ENCODE measurements at regions not wholly inside any gene's neighbourhood (a gene's known extent, or its start where the extent isn't known, plus 50 kb on each side); places are given as distances from the start of the nearest gene placed in this dataset.

DNA sequence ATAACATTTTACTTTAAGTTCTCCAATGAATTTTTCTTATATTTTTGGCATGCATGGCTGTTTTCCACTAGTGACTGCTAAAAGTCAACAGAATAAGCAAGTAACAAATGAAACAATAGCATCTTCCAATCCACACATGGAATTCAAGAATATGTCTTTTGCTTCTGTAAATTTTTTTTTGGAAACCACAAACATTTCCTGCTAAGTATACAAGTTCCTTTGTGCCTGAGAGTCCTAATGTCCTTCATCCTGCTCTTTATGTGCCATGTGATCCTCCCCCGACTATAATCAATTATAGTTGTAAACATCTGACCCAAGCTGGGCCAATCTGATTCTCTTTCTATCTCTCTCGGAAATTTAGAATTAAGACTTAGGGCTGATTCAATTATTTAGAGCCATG lies 61.2 kb downstream of the PPP1R3C start:
- H3K4me1 ChIP-seq (ENCODE audit: insufficient read depth, low read length): no peaks in the 10 kb centered on the region
- H2AFZ ChIP-seq (ENCODE audit: low read length): peak overlapping the region; percentile 23
- no peak overlapping the region for H3K4me2 ChIP-seq (ENCODE audit: insufficient read depth, low read length)
- no peaks in the 10 kb centered on the region for H3K36me3 ChIP-seq (ENCODE audit: insufficient read depth, low read length)
- no peak overlapping the region for H3K4me3 ChIP-seq (ENCODE audit: insufficient read depth, low read length)
- H3K27ac ChIP-seq (ENCODE audit: low read depth, low read length): no peak overlapping the region
- no peak for TF ChIP-seq CTCF (IDR thresholded peaks at IDR 0.05; ENCODE audit: extremely low read depth, low read depth, low read length)
- H4K20me1 ChIP-seq (ENCODE audit: insufficient read depth, low read length): no peaks in the 10 kb centered on the region
- H3K27me3 ChIP-seq (ENCODE audit: insufficient read depth, low read length): no peaks in the 10 kb centered on the region
- no peaks in the 10 kb centered on the region for H3K79me2 ChIP-seq (ENCODE audit: insufficient read depth, low read length)
- no peaks in the 10 kb centered on the region for H3K9me3 ChIP-seq (ENCODE audit: low read depth, low read length)
- DNase-seq (ENCODE audit: insufficient read length, low spot score, missing footprints): no peak

DNA sequence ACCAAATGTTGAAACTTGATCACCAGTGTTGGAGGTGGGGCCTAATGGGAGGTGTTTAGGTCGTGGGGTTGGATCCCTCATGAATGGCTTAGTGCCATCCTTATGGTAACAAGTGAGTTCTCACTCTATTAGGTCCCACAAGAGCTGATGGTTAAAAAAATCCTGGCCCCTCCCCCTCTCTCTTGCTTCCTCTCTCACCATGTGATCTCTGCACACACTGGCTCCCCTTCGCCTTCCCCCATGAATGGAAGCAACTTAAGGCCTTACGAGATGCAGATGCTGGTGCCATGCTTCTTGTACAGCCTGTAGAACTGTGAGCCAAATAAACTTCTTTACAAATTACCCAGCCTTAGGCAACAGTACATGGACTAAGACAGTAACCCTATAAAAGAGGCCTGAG lies 62.7 kb downstream of the PPP1R3C start:
- Histone ChIP-seq H2AFZ (ENCODE audit: low read length) (no peak overlapping the region), H3K4me3 (ENCODE audit: insufficient read depth, low read length) (no peak overlapping the region), H3K9me3 (ENCODE audit: low read depth, low read length) (no peaks in the 10 kb centered on the region), H3K79me2 (ENCODE audit: insufficient read depth, low read length) (no peaks in the 10 kb centered on the region), H3K27me3 (ENCODE audit: insufficient read depth, low read length) (no peaks in the 10 kb centered on the region), H3K4me2 (ENCODE audit: insufficient read depth, low read length) (no peak overlapping the region), H4K20me1 (ENCODE audit: insufficient read depth, low read length) (no peaks in the 10 kb centered on the region), H3K27ac (ENCODE audit: low read depth, low read length) (no peak overlapping the region), H3K36me3 (ENCODE audit: insufficient read depth, low read length) (no peaks in the 10 kb centered on the region), H3K4me1 (ENCODE audit: insufficient read depth, low read length) (no peaks in the 10 kb centered on the region)
- TF ChIP-seq CTCF (IDR thresholded peaks at IDR 0.05; ENCODE audit: extremely low read depth, low read depth, low read length): no peak
- DNase-seq (ENCODE audit: insufficient read length, low spot score, missing footprints): no peak

DNA sequence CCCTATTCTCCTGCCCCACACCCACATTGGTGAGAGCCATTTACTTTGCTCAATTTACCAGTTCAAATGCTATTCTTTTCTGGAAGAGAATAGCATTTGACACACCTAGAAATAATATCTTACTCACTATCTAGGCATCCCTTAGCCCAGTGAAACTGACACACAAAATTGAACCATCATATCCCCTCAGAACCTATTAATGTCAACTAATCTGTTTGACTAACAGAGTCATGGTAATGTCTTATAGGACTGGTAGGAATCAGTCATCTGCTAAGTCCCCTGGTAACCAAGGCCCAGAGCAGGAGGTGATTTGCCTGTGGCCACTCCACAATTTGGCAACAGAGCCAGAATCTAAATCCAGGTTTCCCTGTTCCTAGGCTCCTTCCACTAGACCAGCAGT lies 63.3 kb downstream of the PPP1R3C start:
- no peaks in the 10 kb centered on the region for H3K9me3 ChIP-seq (ENCODE audit: low read depth, low read length)
- H3K36me3 ChIP-seq (ENCODE audit: insufficient read depth, low read length): no peaks in the 10 kb centered on the region

DNA sequence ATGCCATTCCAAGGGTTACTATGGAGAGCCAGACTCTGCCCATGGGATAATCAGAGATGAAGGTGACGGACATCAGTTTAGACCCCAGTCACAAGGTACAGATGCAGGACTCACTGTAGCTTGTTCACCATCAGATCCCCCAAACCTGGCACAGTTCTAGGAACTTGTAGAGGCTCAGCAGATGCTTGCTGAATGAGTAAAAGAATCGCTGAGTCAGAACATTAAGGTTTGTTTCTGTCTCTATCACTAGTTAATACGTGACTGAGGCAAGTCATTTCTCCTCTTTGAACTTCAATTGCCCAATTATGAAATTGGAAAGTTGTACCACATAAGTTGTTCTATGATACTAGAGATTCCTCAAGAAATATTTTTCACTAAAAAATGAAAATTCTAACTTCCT lies 65.1 kb downstream of the PPP1R3C start:
- H3K4me2 ChIP-seq (ENCODE audit: insufficient read depth, low read length): no peak overlapping the region
- no peaks in the 10 kb centered on the region for H3K4me1 ChIP-seq (ENCODE audit: insufficient read depth, low read length)
- H3K36me3 ChIP-seq (ENCODE audit: insufficient read depth, low read length): no peaks in the 10 kb centered on the region
- H4K20me1 ChIP-seq (ENCODE audit: insufficient read depth, low read length): no peaks in the 10 kb centered on the region
- no peak overlapping the region for H3K4me3 ChIP-seq (ENCODE audit: insufficient read depth, low read length)
- H3K27me3 ChIP-seq (ENCODE audit: insufficient read depth, low read length): no peaks in the 10 kb centered on the region
- no peak for TF ChIP-seq CTCF (IDR thresholded peaks at IDR 0.05; ENCODE audit: extremely low read depth, low read depth, low read length)
- DNase-seq (ENCODE audit: insufficient read length, low spot score, missing footprints): no peak
- H3K79me2 ChIP-seq (ENCODE audit: insufficient read depth, low read length): no peaks in the 10 kb centered on the region
- H3K9me3 ChIP-seq (ENCODE audit: low read depth, low read length): no peaks in the 10 kb centered on the region
- H2AFZ ChIP-seq (ENCODE audit: low read length): no peak overlapping the region
- H3K27ac ChIP-seq (ENCODE audit: low read depth, low read length): no peak overlapping the region

More for the DNA sequence above, 63.3 kb downstream of the PPP1R3C start:
- Histone ChIP-seq H3K4me3 (ENCODE audit: insufficient read depth, low read length) (no peak overlapping the region), H3K27ac (ENCODE audit: low read depth, low read length) (no peak overlapping the region), H2AFZ (ENCODE audit: low read length) (no peak overlapping the region), H4K20me1 (ENCODE audit: insufficient read depth, low read length) (no peaks in the 10 kb centered on the region), H3K4me1 (ENCODE audit: insufficient read depth, low read length) (no peaks in the 10 kb centered on the region), H3K79me2 (ENCODE audit: insufficient read depth, low read length) (no peaks in the 10 kb centered on the region), H3K27me3 (ENCODE audit: insufficient read depth, low read length) (no peaks in the 10 kb centered on the region), H3K4me2 (ENCODE audit: insufficient read depth, low read length) (no peak overlapping the region)
- no peak for DNase-seq (ENCODE audit: insufficient read length, low spot score, missing footprints)
- TF ChIP-seq CTCF (IDR thresholded peaks at IDR 0.05; ENCODE audit: extremely low read depth, low read depth, low read length): no peak
